ENCODE measurements at regions not wholly inside any gene's neighbourhood (a gene's known extent, or its start where the extent isn't known, plus 50 kb on each side); places are given as distances from the start of the nearest gene placed in this dataset.
"Not testable (repeated sequence)": the region's sequence is repeated elsewhere in the genome, so short reads cannot be mapped to it uniquely, and the experiment has no call there.

DNA sequence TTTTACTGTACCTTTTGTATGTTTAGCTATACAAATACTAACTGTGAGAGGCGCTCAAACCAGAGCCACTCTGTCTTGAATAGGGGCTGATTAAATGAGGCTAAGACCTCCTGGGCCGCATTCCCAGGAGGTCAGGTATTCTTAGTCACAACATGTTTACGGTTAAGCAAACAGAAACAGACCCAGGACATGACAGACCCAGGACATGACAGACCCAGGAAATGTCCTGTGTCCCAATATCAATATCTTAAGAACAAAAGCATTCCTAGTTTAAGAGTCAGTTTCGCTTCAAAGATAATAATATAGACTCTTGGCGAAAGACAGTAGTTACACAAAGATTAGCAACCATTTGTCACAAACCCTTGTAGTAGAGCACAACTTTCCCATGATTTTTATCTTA lies 304.5 kb downstream of the CCSER2 start:
- Mint-ChIP-seq H3K36me3 (no peaks in the 10 kb centered on the region), H3K4me3 (no peak overlapping the region), H3K27me3 (ENCODE audit: low read depth) (no peaks in the 10 kb centered on the region), H3K4me1 (no peaks in the 10 kb centered on the region), H3K27ac (no peak overlapping the region), H3K9me3 (peaks cover 3% of the 10 kb centered on the region)
- DNase-seq (ENCODE audit: low spot score in 2 of 2, unreplicated experiment in 2 of 2): no peak
- TF ChIP-seq, protein P1, sequence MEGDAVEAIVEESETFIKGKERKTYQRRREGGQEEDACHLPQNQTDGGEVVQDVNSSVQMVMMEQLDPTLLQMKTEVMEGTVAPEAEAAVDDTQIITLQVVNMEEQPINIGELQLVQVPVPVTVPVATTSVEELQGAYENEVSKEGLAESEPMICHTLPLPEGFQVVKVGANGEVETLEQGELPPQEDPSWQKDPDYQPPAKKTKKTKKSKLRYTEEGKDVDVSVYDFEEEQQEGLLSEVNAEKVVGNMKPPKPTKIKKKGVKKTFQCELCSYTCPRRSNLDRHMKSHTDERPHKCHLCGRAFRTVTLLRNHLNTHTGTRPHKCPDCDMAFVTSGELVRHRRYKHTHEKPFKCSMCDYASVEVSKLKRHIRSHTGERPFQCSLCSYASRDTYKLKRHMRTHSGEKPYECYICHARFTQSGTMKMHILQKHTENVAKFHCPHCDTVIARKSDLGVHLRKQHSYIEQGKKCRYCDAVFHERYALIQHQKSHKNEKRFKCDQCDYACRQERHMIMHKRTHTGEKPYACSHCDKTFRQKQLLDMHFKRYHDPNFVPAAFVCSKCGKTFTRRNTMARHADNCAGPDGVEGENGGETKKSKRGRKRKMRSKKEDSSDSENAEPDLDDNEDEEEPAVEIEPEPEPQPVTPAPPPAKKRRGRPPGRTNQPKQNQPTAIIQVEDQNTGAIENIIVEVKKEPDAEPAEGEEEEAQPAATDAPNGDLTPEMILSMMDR (IDR thresholded peaks at IDR 0.05; ENCODE audit: unreplicated experiment): no peak

DNA sequence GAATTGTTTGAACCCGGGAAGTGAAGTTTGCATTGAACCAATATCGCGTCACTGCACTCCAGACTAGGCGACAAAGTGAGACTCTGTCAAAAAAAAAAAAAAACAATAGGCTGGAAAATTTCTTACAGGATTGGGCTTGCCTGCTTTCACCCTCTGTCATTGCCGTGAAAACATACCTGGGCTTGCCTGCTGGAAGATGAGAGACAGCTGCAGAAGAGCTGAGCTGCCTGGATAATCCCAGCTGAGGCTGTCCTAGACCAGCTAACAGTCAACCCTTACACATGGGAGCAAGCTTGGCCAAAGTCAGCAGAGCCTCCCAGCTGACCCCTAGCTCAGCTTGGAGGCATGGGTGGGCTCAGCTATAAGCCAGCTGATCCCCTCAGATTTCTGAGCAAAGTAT lies 306.2 kb downstream of the CCSER2 start:
- Mint-ChIP-seq H3K36me3 (no peaks in the 10 kb centered on the region), H3K4me3 (no peak overlapping the region), H3K9me3 (peaks cover 14% of the 10 kb centered on the region), H3K27me3 (ENCODE audit: low read depth) (peaks cover under 1% of the 10 kb centered on the region), H3K4me1 (no peaks in the 10 kb centered on the region), H3K27ac (no peak overlapping the region)
- no peak for DNase-seq (ENCODE audit: low spot score in 2 of 2, unreplicated experiment in 2 of 2)
- TF ChIP-seq, protein P1 (IDR thresholded peaks at IDR 0.05; ENCODE audit: unreplicated experiment): no peak

GRCh38 chr10:84650628-84651027 lies 322.2 kb downstream of the CCSER2 start:
- not testable (repeated sequence) for H3K36me3 Mint-ChIP-seq, H3K9me3 Mint-ChIP-seq, H3K27ac Mint-ChIP-seq

DNA sequence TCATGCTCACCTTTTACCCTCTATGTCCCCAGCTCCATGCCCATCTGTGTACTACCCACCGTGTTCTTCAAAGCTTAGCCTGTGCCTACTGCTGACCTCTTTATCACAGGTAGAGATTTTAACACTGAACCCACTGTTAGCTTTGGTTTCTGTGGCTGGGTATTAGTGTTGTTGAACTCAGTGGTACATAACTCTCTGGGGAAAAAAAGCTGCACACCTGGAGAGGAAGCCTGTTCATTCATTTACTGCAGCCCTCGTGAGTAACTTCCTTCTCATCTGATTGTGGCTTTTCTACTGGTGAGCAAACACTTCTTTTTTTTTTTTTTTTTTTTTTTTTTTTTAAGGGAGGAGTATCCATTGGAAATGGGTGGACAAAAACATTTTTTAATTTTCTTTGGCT lies 326.3 kb downstream of the CCSER2 start:
- Mint-ChIP-seq H3K36me3 (no peaks in the 10 kb centered on the region), H3K27ac (no peak overlapping the region), H3K4me3 (no peak overlapping the region), H3K9me3 (no peaks in the 10 kb centered on the region), H3K27me3 (ENCODE audit: low read depth) (peaks cover 16% of the 10 kb centered on the region), H3K4me1 (no peaks in the 10 kb centered on the region)
- DNase-seq (ENCODE audit: low spot score in 2 of 2, unreplicated experiment in 2 of 2): no peak
- TF ChIP-seq, protein P1 (IDR thresholded peaks at IDR 0.05; ENCODE audit: unreplicated experiment): no peak

More at GRCh38 chr10:84650628-84651027, 322.2 kb downstream of the CCSER2 start:
- not testable (repeated sequence) for H3K4me3 Mint-ChIP-seq; DNase-seq (ENCODE audit: low spot score in 2 of 2, unreplicated experiment in 2 of 2); H3K4me1 Mint-ChIP-seq
- peaks cover 19% of the 10 kb centered on the region for H3K27me3 Mint-ChIP-seq (ENCODE audit: low read depth)

DNA sequence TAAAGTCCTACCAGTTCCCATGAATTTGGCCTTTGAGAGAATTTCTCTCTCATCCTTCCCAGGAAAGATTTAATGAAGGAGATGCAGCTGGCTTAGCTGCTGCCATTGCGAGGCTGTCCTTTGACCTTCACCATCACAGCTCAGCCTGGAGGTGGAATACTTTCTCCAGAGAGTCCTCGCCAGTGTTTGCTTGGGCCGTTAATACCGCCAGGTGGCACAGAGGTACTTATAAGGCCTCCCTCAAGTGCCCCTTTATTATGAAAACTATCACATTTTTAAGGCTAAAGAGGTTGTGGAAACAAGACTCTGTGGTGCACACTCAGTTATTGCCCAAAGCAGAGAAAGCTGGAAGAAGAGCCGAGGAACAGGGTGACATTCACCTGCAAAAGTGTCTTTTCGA lies 330.6 kb downstream of the CCSER2 start:
- Mint-ChIP-seq H3K9me3 (no peaks in the 10 kb centered on the region), H3K27me3 (ENCODE audit: low read depth) (peaks cover 19% of the 10 kb centered on the region), H3K4me3 (no peak overlapping the region), H3K27ac (no peak overlapping the region), H3K36me3 (no peaks in the 10 kb centered on the region), H3K4me1 (no peaks in the 10 kb centered on the region)
- DNase-seq (ENCODE audit: low spot score in 2 of 2, unreplicated experiment in 2 of 2): no peak
- TF ChIP-seq, protein P1 (IDR thresholded peaks at IDR 0.05; ENCODE audit: unreplicated experiment): no peak

- no peak overlapping the region for H3K27ac Mint-ChIP-seq
- no peaks in the 10 kb centered on the region for H3K9me3 Mint-ChIP-seq
- no peak for DNase-seq (ENCODE audit: low spot score in 2 of 2, unreplicated experiment in 2 of 2)
- H3K27me3 Mint-ChIP-seq (ENCODE audit: low read depth): peaks cover 19% of the 10 kb centered on the region
- no peak overlapping the region for H3K4me3 Mint-ChIP-seq
- H3K36me3 Mint-ChIP-seq: no peaks in the 10 kb centered on the region
- TF ChIP-seq, protein P1 (IDR thresholded peaks at IDR 0.05; ENCODE audit: unreplicated experiment): no peak
- H3K4me1 Mint-ChIP-seq: no peaks in the 10 kb centered on the region
Observed at GRCh38 chr10:84659497-84660439, 331.4 kb downstream of the CCSER2 start.

All from mesothelial cell of epicardium (in vitro differentiated cells).